Fibroblast of villous mesenchyme (primary cell): ENCODE measurements at regions not wholly inside any gene's neighbourhood (a gene's known extent, or its start where the extent isn't known, plus 50 kb on each side); places are given as distances from the start of the nearest gene placed in this dataset. TPM values are rescaled to one million over a fixed set of nuclear protein-coding genes. Genes with fewer than 3 reads are reported as not detected.

Source experiments
- DNase-seq: peaks from one replicate; pipeline ENCODE4 v3.0.0-alpha.2; 2010; ENCODE audit warnings: low read depth
- H3K4me3 ChIP-seq: 2 replicates; pipeline ENCODE4 v1.5.1; 2011; ENCODE audit warnings: low read depth, mild to moderate bottlenecking, low read length
- CTCF ChIP-seq: IDR thresholded peaks from 2 replicates; pipeline ENCODE4 v1.5.1; 2012; ENCODE audit warnings: low read depth, mild to moderate bottlenecking, low read length; ENCODE audit not compliant: insufficient read depth
- small RNA-seq: library from RNA; depleted of rRNA; stranded (forward); fragments of <200 nt; gene quantifications from one replicate; pipeline ENCODE3, GENCODE V24; 2012

DNA sequence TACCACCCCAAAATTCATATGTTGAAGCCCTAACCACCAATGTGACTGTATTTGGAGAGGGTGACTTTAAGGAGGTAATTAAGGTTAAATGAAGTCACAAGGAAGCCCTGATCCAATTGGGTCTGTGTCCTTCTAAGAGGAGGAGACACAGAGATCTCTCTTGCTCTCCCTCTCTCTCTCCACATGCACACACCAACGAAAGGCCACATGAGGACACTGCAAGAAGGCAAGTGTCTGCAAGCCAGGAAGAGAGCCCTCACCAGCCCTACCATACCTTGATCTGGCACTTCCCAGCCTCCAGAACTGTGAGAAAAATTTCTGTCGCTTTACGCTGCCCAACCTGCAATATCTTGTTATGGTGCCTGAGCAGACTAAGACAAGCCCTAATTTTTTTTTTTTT is 56.0 kb upstream of the NEBL start:
- TF ChIP-seq CTCF: no peak
- DNase-seq: no peak
- no peak overlapping the region for H3K4me3 ChIP-seq

- no peak overlapping the region for H3K4me3 ChIP-seq
- DNase-seq: no peak
- TF ChIP-seq CTCF: no peak
Observed at GRCh38 chr10:20949967-20950366, 52.9 kb upstream of the NEBL start.

DNA sequence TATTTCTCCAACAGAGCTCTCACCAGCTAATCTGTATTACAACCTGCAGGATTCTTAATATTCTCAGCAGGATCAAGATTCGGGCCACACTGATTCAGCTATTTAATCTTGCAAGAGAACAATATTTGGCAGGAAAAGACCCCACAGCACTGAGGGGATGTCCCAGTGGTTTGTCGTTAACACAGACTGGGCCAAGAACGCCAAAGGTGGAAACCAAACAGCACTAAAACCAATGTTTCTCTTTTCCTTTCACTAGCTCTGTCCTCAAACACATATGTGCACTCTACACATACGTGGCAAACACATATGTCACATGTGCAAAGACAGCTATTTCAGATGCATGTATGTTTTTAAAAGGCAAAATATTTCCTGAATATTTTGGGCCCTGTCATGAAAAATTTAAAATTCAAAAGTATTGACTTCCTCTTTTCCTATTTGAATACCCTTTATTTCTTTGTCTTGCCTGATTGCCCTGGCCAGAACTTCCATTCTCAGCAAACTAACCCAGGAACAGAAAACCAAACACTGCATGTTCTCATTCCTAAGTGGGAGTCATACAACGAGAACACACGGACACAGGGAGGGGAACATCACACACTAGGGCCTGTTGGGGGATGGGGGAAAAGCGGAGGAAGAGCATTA is 51.7 kb upstream of the NEBL start:
- no peak for TF ChIP-seq CTCF
- no peak for DNase-seq
- H3K4me3 ChIP-seq: no peak overlapping the region

Small RNA genes lying in the stretch of these regions (small RNA-seq; reads per million reads assigned to genes)
- gene AL158209.2 (not detected), gene RF00017 (not detected), gene RNU6-15P (not detected)
